Right hindlimb (tissue), 1 donor: ENCODE measurements at regions not wholly inside any gene's neighbourhood (a gene's known extent, or its start where the extent isn't known, plus 50 kb on each side); places are given as distances from the start of the nearest gene placed in this dataset.
A peak's percentile ranks its signal among the peaks of the same experiment; 100 is the strongest.
"Not testable (repeated sequence)": the region's sequence is repeated elsewhere in the genome, so short reads cannot be mapped to it uniquely, and the experiment has no call there.

ENCODE experiments used
- DNase-seq: peaks from one replicate; pipeline ENCODE4 v3.0.0-alpha.2; 2018

- no peak for DNase-seq
These were observed 139.7 kb downstream of the C9orf152 start for GRCh38 chr9:110068212-110068611.

DNA sequence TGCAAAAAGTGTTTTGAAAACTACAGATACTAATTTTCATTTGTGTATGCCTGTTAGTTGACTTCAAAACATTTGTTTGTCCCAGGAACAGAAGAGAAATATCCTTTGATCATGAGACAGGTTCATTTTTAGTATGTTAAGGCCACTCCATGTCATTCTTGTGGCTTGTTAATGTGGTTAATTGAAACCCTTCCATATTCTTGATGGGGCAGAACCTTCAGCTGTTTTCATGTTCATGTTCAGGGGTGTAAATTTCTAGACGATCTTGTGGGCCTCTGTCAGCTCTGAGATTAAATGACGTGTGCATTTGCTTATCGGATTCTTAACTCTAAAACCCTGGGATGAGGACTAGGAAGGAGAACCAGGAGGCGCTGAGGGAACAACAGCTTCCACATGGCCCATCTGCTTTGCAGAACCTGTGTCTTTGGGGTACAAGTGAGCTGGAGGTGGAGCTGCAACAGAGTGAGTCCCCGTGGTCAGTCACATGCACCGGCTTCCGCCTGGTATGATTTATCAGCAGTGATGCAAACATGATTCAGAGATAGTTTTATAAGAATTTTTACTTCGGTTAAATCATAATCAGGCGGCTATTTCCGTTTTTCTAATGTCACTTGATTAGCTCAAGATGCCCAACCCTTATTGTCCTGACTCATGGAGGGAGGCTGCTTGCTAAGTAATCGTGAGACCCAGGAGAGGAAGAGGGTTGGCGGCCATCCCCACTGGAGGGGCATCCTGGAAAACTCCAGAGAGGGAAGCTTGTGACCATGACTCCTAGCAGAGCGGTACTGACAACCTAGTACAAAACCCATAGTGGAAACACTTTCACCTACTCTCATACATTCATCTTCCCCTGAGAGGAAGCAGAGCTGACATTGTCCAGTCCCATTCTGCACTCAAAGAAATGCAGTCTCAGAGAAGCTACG lies 138.4 kb downstream of the C9orf152 start:
- no peak for DNase-seq

DNA sequence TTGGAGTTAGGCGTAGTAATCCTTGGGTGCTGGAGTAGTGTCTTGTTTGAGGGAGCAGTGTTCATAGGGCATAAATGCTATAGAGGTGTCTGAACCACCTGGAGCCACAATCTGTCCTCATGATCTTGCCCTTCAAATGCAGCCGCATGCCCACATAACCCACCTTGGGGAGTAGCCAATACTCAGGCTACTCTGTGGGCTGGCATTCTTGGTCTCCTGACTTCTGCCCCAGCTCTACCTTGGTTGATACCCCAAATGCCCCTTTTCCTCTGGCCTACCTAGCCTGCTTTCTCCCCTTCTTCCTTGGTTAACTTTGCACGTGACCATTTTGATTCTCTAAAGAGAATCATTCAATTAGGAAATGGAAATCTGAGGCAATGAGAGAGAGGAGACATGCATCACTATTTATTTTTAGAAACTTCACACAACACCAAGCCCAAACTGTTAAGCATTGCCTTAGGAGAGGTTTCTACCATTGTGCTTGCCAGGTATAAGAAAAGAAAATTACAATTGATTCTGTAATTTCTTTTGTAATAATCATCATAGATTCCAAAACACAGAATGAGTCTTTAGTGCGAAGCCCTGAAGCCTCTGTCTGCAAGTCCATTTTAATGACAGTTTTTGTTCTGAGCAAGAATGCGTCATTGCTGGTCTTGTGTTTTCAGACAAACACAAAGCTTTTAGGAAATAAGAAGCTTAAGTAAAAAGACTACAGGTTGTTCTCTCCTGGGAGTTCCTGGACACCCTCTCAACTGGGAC lies 135.2 kb downstream of the C9orf152 start:
- no peak for DNase-seq

DNA sequence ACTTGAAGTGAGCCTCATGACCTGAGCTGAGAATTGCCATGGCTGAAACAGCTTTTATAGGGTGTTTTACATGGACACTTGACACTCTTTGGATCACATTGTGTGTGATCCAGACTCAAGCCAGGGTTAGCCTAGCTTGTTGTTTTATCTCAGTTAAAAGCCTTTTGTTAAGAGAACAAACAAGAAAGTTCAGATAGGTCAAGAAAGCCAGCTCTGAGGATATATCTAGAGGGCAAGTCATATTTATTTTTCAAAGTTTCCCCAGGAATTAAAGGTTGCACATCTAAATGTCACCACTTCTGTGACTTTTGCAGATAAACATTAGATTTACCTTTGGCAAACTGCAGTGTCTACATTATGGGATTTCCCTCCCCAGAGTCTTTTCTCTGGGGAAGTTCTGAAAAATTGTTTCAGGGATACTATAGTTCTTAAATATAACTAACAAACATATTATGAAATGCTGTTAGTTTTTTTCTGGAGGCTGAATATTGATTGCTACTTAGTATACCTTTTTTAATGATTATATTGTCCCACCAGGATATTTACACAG lies 134.5 kb downstream of the C9orf152 start:
- no peak for DNase-seq

DNA sequence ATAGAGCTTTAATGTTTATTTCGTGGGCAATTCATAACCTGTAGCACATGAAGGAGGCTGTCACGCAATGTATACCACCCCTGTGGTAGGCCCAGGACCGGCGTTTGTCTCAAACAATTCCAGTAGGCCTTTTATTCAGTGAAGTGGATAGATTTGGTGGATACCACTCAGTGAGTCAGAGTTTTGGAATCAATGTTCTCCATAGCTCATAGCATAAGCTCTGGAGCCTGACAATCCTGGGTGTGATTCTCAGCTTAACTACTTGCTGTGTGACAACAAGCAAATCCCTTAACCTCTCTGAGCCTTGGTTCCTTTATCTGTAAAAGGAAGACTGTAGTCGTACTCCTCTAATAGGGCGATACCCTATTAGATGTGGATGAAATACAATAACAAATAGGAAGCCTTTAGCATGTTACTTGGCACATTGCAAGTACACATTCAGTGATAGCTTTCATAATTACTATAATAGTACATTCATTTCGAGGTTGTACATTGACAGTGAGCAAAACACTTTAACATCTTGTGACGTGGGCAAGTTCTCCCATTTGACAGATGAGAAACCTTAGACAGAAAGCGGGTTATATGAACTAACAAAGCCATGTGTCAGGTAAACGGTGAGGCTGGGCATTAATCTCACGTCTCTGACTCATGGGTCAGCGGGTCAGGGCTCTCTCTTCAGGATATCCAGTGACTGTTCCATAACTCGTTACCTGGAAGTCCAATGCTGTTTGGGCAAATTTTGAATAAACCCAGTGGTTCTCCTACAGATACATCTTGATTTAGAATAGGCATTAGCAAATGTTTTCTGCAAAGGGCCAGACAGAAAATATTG lies 130.8 kb downstream of the C9orf152 start:
- DNase-seq, result no peak

- DNase-seq, result no peak
These were observed 130.0 kb downstream of the C9orf152 start for GRCh38 chr9:110077925-110078324.

GRCh38 chr9:110078604-110079003 lies 129.4 kb downstream of the C9orf152 start:
- no peak for DNase-seq

- no peak for DNase-seq
These were observed 126.6 kb downstream of the C9orf152 start for GRCh38 chr9:110081395-110081794.

- no peak for DNase-seq
These were observed 124.1 kb downstream of the C9orf152 start for GRCh38 chr9:110083866-110084265.

GRCh38 chr9:110086537-110086936 lies 121.4 kb downstream of the C9orf152 start:
- no peak for DNase-seq

GRCh38 chr9:110087605-110088004 lies 120.4 kb downstream of the C9orf152 start:
- DNase-seq, result no peak

- DNase-seq, result no peak
These were observed 119.9 kb downstream of the C9orf152 start for GRCh38 chr9:110088099-110088498.

DNA sequence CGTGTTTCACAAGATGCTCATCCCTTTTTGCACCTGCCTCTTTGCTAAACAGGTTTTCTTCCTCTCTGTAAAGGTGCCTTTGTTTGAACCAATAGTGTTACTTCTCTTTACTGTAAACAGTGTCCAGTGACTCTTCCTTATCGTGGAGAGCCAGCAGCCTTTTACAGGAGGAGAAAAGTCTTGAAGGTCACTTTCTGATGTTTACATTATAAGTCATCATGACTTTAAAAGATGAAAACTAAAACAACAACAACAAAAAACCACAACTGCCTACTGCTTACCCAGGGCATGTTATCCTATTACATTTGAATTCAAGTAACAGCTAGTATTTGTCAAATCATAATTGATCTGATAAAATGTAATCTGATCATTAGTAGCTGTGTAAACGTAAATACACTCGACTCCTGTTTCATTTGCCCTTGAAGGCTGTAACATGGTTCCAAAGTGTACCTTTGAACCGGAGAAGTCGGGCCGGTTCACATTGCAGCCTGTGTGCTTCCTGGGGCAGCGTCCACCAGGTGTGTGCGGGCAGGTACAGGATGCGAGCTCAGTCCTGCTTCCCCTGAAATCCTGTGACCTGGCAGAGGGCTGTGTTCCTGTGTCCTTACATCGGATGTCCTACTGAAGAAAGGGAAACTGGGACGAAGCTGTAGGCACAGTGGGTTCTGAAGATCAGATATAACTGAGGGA lies 118.1 kb downstream of the C9orf152 start:
- no peak for DNase-seq

- DNase-seq, result no peak
These were observed 115.2 kb downstream of the C9orf152 start for GRCh38 chr9:110092792-110093191.

DNA sequence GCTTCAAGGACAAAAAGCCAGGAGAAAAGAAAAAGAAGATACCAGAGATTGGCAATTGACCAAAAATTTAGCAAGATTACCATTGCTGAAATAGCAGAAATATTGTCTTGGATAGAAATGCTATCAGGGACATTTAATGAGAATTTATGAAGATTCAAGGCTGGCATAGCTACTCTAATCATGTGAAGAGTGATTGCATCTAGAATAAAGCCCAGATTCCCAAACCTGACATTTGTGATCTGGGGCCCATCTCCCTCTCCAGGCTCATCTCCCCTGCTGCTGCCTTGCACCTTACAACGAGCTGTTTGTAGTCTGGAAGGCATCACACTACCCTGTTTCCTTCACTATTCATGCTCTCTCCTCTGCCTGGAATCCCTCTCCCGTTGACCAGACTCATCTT lies 114.5 kb downstream of the C9orf152 start:
- no peak for DNase-seq

GRCh38 chr9:110093871-110094270 lies 114.1 kb downstream of the C9orf152 start:
- no peak for DNase-seq

GRCh38 chr9:110095161-110095595 lies 112.8 kb downstream of the C9orf152 start:
- DNase-seq, result no peak

GRCh38 chr9:110095776-110096175 lies 112.2 kb downstream of the C9orf152 start:
- DNase-seq, result no peak

- DNase-seq, result not testable (repeated sequence)
These were observed 111.3 kb downstream of the C9orf152 start for GRCh38 chr9:110096674-110097073.

GRCh38 chr9:110099236-110100095 lies 108.5 kb downstream of the C9orf152 start:
- DNase-seq, result peak; percentile 59
